ENCODE measurements at regions not wholly inside any gene's neighbourhood (a gene's known extent, or its start where the extent isn't known, plus 50 kb on each side); places are given as distances from the start of the nearest gene placed in this dataset.
"Not testable (repeated sequence)": the region's sequence is repeated elsewhere in the genome, so short reads cannot be mapped to it uniquely, and the experiment has no call there.

- H3K4me1 ChIP-seq (replicated peaks; ENCODE audit: insufficient read depth): no peaks in the 10 kb centered on the region
- H3F3A ChIP-seq (ENCODE audit: insufficient read depth, low read depth): no peaks in the 10 kb centered on the region
- POLR2A ChIA-PET (ENCODE audit: unreplicated experiment): no interaction called here
- TF ChIP-seq CTCF (conservative IDR thresholded peaks at IDR 0.05) (no peak), EZH2 (IDR thresholded peaks at IDR 0.05; ENCODE audit: low read depth) (no peak)
- no peak overlapping the region for H3K27ac ChIP-seq
- intact Hi-C loops (cut with micrococcal nuclease; ENCODE audit: unreplicated experiment): no loop called here
- H3K4me2 ChIP-seq: no peak overlapping the region
- H4K20me1 ChIP-seq (ENCODE audit: insufficient read depth): no peaks in the 10 kb centered on the region
- no peaks in the 10 kb centered on the region for H3K9me3 ChIP-seq (ENCODE audit: insufficient read depth, low read depth)
- H3K27me3 ChIP-seq (ENCODE audit: insufficient read depth, low read depth): no peaks in the 10 kb centered on the region
- no peaks in the 10 kb centered on the region for H3K79me2 ChIP-seq (ENCODE audit: low read depth)
- no peak overlapping the region for H3K4me3 ChIP-seq
- DNase-seq: no peak
- H2AFZ ChIP-seq: no peak overlapping the region
- H3K9me2 ChIP-seq (ENCODE audit: insufficient read depth): no peaks in the 10 kb centered on the region
- no peaks in the 10 kb centered on the region for H3K36me3 ChIP-seq (ENCODE audit: low read depth)
- BruUV-seq (replicated peaks): no TSS peak
- CTCF ChIA-PET: no interaction called here
Observed at GRCh38 chr5:144596517-144596916, 425.8 kb downstream of the KCTD16 start.

- Histone ChIP-seq H3K27me3 (ENCODE audit: insufficient read depth, low read depth) (no peaks in the 10 kb centered on the region), H3K9me2 (ENCODE audit: insufficient read depth) (no peaks in the 10 kb centered on the region), H3F3A (ENCODE audit: insufficient read depth, low read depth) (no peaks in the 10 kb centered on the region), H3K79me2 (ENCODE audit: low read depth) (no peaks in the 10 kb centered on the region), H3K4me3 (no peak overlapping the region), H3K9me3 (ENCODE audit: insufficient read depth, low read depth) (no peaks in the 10 kb centered on the region), H3K4me2 (no peak overlapping the region), H2AFZ (no peak overlapping the region), H3K27ac (no peak overlapping the region), H3K4me1 (replicated peaks; ENCODE audit: insufficient read depth) (no peaks in the 10 kb centered on the region), H4K20me1 (ENCODE audit: insufficient read depth) (no peaks in the 10 kb centered on the region), H3K36me3 (ENCODE audit: low read depth) (no peaks in the 10 kb centered on the region)
- CTCF ChIA-PET: no interaction called here
- no peak for DNase-seq
- POLR2A ChIA-PET (ENCODE audit: unreplicated experiment): no interaction called here
- intact Hi-C loops (cut with micrococcal nuclease; ENCODE audit: unreplicated experiment): no loop called here
- no TSS peak for BruUV-seq (replicated peaks)
- TF ChIP-seq CTCF (conservative IDR thresholded peaks at IDR 0.05): no peak
- TF ChIP-seq EZH2 (IDR thresholded peaks at IDR 0.05; ENCODE audit: low read depth): no peak
Observed at GRCh38 chr5:144594919-144595318, 424.2 kb downstream of the KCTD16 start.

- H3K36me3 ChIP-seq (ENCODE audit: low read depth); H3K27ac ChIP-seq; BruUV-seq (replicated peaks); H3F3A ChIP-seq (ENCODE audit: insufficient read depth, low read depth); POLR2A ChIA-PET (ENCODE audit: unreplicated experiment); CTCF ChIA-PET; H4K20me1 ChIP-seq (ENCODE audit: insufficient read depth); H3K79me2 ChIP-seq (ENCODE audit: low read depth); DNase-seq; intact Hi-C loops (cut with micrococcal nuclease; ENCODE audit: unreplicated experiment); H3K27me3 ChIP-seq (ENCODE audit: insufficient read depth, low read depth); H3K4me3 ChIP-seq; H3K4me1 ChIP-seq (replicated peaks; ENCODE audit: insufficient read depth); H3K4me2 ChIP-seq; H3K9me2 ChIP-seq (ENCODE audit: insufficient read depth); H2AFZ ChIP-seq; H3K9me3 ChIP-seq (ENCODE audit: insufficient read depth, low read depth): not testable (repeated sequence)
Observed at GRCh38 chr5:144594234-144594633, 423.6 kb downstream of the KCTD16 start.

- Histone ChIP-seq H3K4me2 (no peak overlapping the region), H3K27me3 (ENCODE audit: insufficient read depth, low read depth) (peaks cover 7% of the 10 kb centered on the region; the same call in 1 of the 2 replicates), H3K27ac (no peak overlapping the region), H3K4me1 (replicated peaks; ENCODE audit: insufficient read depth) (no peaks in the 10 kb centered on the region), H3K79me2 (ENCODE audit: low read depth) (no peaks in the 10 kb centered on the region), H3F3A (ENCODE audit: insufficient read depth, low read depth) (no peaks in the 10 kb centered on the region), H3K4me3 (no peak overlapping the region), H2AFZ (no peak overlapping the region), H3K36me3 (ENCODE audit: low read depth) (no peaks in the 10 kb centered on the region), H3K9me2 (ENCODE audit: insufficient read depth) (no peaks in the 10 kb centered on the region; the same call in 1 of the 2 replicates), H3K9me3 (ENCODE audit: insufficient read depth, low read depth) (no peaks in the 10 kb centered on the region), H4K20me1 (ENCODE audit: insufficient read depth) (no peaks in the 10 kb centered on the region)
- BruUV-seq (replicated peaks): no TSS peak
- intact Hi-C loops (cut with micrococcal nuclease; ENCODE audit: unreplicated experiment): no loop called here
- CTCF ChIA-PET: no interaction called here
- TF ChIP-seq CTCF (conservative IDR thresholded peaks at IDR 0.05): no peak
- no peak for TF ChIP-seq EZH2 (IDR thresholded peaks at IDR 0.05; ENCODE audit: low read depth)
- POLR2A ChIA-PET (ENCODE audit: unreplicated experiment): no interaction called here
- no peak for DNase-seq
Observed at GRCh38 chr5:144585681-144586080, 415.0 kb downstream of the KCTD16 start.
